Activated CD4-positive, alpha-beta T cell treated with anti-CD3 and anti-CD28 coated beads, Interleukin-2, Interleukin-6, amounts not matched to agents 100 ng/mL and 50 ng/mL, durations not matched to agents 16 hours and 8 hours (primary cell): ENCODE measurements at regions not wholly inside any gene's neighbourhood (a gene's known extent, or its start where the extent isn't known, plus 50 kb on each side); places are given as distances from the start of the nearest gene placed in this dataset.
"Not testable (repeated sequence)": the region's sequence is repeated elsewhere in the genome, so short reads cannot be mapped to it uniquely, and the experiment has no call there.

ENCODE experiments used
- DNase-seq: peaks from one replicate; pipeline ENCODE4 v3.0.0-alpha.2; 2020

GRCh38 chr7:131720703-131721102 is 164.3 kb upstream of the PODXL start:
- DNase-seq = no peak

GRCh38 chr7:131717181-131717580 is 160.8 kb upstream of the PODXL start:
- no peak for DNase-seq

- DNase-seq = no peak
Measured at GRCh38 chr7:131699323-131699722, 142.9 kb upstream of the PODXL start.

GRCh38 chr7:131692131-131692960 is 135.9 kb upstream of the PODXL start:
- DNase-seq = peak; percentile 69

- no peak for DNase-seq
Measured at GRCh38 chr7:131691454-131692130, 135.2 kb upstream of the PODXL start.

GRCh38 chr7:131690441-131690840 is 134.0 kb upstream of the PODXL start:
- no peak for DNase-seq

GRCh38 chr7:131689662-131690234 is 133.3 kb upstream of the PODXL start:
- no peak for DNase-seq

GRCh38 chr7:131688738-131689661 is 132.6 kb upstream of the PODXL start:
- peak; percentile 71 for DNase-seq

- DNase-seq = no peak
Measured at GRCh38 chr7:131687296-131687695, 130.9 kb upstream of the PODXL start.

GRCh38 chr7:131686833-131687232 is 130.4 kb upstream of the PODXL start:
- DNase-seq = no peak

GRCh38 chr7:131683536-131684125 is 127.2 kb upstream of the PODXL start:
- no peak for DNase-seq

GRCh38 chr7:131681961-131682360 is 125.5 kb upstream of the PODXL start:
- no peak for DNase-seq

GRCh38 chr7:131679071-131679470 is 122.6 kb upstream of the PODXL start:
- DNase-seq = not testable (repeated sequence)

- DNase-seq = not testable (repeated sequence)
Measured at GRCh38 chr7:131676850-131677249, 120.4 kb upstream of the PODXL start.

GRCh38 chr7:131674131-131674530 is 117.7 kb upstream of the PODXL start:
- no peak for DNase-seq

- no peak for DNase-seq
Measured at GRCh38 chr7:131673576-131673975, 117.1 kb upstream of the PODXL start.

GRCh38 chr7:131670406-131670805 is 114.0 kb upstream of the PODXL start:
- DNase-seq = no peak

- no peak for DNase-seq
Measured at GRCh38 chr7:131667699-131668098, 111.3 kb upstream of the PODXL start.

- DNase-seq = no peak
Measured at GRCh38 chr7:131665021-131665420, 108.6 kb upstream of the PODXL start.

GRCh38 chr7:131664570-131664969 is 108.1 kb upstream of the PODXL start:
- DNase-seq = no peak

GRCh38 chr7:131662301-131662873 is 106.0 kb upstream of the PODXL start:
- not testable (repeated sequence) for DNase-seq

GRCh38 chr7:131657881-131658280 is 101.5 kb upstream of the PODXL start:
- DNase-seq = no peak
